Activated CD4-positive, alpha-beta T cell treated with anti-CD3 and anti-CD28 coated beads, Interleukin-2, amount 50 U/mL, for 4 hours (primary cell): ENCODE measurements at regions not wholly inside any gene's neighbourhood (a gene's known extent, or its start where the extent isn't known, plus 50 kb on each side); places are given as distances from the start of the nearest gene placed in this dataset.
"Not testable (repeated sequence)": the region's sequence is repeated elsewhere in the genome, so short reads cannot be mapped to it uniquely, and the experiment has no call there.

Source experiments
- DNase-seq, 2 experiments: peaks; one replicate each; pipeline ENCODE4 v3.0.0-alpha.2; 2020

DNA sequence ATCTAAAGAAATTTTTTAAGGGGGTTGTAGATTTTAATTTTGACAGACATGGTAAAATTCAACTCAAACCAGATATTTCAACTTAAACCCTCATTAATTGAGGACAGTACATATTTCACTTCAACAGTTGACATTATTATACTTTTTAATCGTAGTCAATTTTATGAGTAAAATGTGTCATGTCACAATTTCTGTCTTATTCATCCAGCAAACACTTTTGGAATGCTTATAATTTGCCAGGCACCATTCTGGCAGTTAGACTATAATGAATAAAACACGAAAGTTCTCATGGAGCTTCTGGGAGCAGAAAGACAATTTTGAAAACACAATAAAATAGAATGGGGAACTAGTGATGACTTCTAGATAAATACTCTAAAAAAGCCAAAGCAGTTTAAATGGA lies 1094.8 kb downstream of the SUCLG1 start:
- DNase-seq = no peak

DNA sequence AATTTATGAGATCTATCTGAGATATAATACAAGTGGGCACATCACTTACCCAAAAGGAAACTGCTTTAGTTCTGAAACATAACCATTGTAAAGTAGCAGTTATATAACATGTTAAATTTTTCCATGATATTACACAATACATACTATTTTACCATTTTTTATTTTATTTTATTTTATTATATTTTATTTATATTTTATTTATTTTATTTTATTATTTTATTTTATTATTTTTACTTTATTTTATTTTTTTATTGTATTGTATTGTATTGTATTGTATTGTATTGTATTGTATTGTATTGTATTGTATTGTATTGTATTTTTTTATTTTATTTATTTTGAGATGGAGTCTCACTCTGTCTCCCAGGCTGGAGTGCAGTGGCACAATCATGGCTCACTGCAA lies 1095.9 kb downstream of the SUCLG1 start:
- DNase-seq = not testable (repeated sequence)

DNA sequence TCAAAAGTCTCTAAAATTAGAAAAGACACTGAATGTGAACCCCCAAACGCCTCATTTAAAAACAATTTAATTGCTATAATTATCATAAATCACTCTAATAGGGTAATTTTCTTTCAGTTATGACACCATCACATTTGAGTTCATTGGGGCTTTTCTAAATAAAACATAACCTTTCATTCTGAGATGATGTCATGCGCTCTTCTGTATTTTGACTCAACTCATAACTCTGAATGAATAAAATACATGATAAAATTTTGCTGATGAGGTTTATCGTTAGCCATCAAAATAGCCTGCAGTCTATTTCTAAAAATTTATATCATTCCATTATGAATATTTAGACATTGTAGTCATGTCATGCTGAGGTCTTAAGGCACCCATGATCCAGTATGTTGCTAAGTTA lies 1099.7 kb downstream of the SUCLG1 start:
- DNase-seq = no peak

DNA sequence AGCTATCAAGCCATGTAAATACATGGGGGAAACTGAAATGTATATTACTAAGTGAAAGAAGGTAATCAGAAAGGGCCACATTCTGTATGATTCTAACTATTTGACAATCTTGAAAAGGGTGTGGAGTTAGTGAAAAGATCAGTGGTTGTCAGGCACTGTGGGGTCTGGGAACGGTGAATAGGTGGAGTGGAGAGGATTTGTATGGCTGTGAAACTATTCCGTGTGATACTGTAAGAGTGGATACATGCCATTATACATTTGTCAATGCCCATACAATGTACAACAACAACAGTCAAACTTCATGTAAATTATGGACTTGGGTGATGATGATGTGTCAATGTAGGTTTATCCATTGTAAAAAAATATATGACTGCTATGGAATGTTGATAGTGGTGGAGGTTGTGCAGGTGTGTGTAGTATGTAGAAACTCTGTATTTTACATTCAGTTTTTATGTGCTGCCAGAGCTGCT lies 1116.2 kb downstream of the SUCLG1 start:
- DNase-seq = no peak

DNA sequence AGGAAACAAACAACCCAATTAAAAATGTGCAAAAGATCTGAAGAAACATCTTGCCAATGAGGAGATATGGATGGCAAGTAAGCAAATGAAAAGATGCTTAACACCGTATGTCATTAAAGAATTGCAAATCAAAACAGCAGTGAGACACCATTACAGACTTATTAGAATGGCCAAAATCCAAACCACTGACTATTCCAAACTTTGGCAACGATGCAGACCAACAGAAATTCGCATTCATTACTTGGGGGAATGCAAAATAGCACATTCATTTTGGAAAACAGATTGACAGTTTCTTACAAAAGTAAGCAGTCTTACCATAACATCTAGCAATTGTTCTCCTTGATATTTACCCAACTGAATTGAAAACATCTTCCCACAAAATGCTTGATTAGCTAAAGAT lies 1118.7 kb downstream of the SUCLG1 start:
- DNase-seq = no peak

DNA sequence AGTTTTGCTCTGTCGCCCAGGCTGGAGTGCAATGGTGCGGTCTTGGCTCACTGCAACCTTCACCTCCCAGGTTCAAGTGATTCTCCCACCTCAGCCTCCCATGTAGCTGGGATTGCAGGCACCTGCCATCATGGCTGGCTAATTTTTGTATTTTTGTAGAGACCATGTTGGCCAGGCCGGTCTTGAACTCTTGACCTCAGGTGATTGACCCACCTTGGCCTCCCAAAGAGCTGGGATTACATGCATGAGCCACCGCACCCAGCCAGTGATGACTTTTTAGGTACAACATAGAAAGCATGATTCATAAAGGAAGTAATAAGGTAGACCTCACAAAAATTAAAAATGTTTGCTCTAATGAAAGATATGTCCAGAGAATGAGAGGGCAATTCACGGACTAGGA lies 1119.1 kb downstream of the SUCLG1 start:
- not testable (repeated sequence) for DNase-seq

DNA sequence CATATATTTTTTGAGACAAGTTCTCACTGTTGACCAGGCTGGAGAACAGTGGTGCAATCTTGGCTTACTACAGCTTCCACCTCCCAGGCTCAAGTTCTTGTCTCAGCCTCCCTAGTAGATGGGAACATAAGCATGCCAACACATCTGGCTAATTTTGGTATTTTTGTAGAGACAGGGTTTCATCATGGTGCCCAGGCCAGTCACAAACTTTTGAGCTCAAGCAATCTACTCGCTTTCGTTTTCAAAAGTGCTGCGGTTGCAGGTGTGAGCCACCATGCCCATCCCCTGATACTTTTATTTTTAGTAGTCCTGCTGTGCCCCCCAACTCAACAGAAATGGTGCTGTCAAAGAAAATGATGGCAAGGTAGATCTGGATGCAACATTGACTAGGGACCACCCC lies 1127.3 kb downstream of the SUCLG1 start:
- no peak for DNase-seq

DNA sequence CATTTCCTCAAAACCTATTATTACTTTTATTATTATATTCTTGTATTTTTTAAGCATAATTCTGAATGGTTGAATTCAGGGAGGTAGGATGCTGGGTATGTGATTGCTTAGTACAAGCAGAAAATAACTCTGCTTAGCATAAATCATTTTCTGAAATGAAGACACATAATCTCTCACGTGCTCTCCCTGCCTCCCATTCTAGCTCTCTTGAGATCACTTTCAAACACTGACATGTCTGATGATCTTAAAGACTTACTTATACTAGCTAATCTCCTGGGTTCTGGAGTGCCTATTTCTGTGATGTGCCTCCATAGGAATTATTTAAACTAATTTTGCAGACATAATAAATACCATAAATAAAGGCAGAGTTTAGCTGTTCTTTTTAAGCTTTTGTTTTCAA lies 1136.0 kb downstream of the SUCLG1 start:
- no peak for DNase-seq

DNA sequence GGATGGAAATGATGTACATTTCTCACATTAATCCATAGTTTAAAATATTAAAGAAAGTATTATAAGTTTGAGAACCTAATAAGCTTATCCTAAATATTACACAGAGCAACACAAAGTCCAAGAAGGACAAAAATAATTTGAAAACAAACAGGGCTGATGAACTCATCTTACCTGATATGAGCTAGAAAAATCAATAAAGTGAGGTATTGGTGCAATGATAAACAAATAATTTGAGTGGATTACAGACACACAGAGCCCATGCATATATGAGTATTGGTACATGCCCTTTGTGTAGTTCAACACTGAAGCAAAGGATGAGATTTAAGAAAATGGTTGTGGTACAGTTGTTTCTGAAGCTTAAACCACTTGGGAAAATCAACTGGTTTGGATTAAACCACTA lies 1139.0 kb downstream of the SUCLG1 start:
- DNase-seq = no peak

DNA sequence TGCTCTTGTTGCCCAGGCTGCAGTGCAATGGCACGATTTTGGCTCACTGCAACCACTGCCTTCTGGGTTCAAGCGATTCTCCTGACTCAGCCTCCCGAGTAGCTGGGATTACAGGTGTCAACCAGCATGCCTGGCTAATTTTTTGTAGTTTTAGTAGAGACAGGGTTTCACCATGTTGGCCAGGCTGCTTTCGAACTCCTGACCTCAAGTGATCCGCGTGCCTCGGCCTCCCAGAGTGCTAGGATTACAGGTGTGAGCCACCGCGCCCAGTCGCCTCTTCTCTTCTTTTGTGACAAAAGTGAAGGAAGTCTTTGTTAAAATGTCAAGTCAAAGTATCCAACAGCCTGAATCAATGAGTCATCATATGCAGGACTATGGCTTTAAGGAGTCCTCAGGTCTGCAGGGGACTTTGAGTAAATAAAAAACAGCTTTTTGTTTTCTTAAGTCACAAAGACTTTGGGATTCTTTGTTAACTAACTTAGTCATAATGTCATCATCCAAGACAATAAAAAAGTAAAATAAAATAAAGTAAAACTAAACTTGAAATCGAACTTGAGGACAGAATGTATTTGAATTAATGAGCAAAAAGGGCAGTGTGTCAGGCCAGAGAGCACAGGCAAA lies 1153.2 kb downstream of the SUCLG1 start:
- DNase-seq = no peak

DNA sequence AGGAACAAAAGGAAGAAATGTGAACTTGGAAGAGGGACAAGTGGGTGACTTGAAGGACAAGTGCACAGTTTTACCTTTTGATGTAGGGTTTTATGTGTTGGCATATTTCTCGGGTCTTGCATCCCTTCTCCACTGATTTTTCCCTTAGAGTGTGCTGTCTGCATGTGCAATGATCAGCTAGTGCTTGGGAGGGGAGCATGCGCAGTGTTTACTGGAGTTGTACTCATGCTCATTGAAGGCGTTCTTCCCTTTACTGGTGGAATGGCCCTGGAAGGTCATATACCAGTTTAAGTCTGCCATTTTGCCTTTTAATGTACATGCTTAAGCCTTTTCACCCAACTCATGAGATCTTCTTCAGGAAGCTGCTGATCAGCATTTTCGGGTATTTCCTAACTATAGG lies 1168.0 kb downstream of the SUCLG1 start:
- DNase-seq = no peak

DNA sequence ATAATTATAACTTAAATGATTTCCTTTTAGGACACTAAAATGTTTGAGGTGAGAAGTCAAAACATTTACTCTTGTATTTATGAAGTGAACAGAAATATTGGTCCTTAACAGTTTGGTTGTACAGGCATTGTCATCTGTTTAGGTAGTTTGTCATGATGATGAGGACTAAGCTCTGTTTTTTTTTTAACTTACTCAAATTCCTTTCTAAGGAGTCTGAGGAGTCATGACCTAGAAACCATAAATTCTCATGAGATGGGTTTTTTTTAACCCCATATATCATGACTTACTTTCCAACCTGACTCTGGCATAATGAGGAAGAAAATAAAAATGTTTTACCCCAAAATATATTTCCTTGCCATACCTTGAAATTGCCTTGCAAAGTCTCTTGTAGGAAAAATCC lies 1176.2 kb downstream of the SUCLG1 start:
- DNase-seq = no peak

DNA sequence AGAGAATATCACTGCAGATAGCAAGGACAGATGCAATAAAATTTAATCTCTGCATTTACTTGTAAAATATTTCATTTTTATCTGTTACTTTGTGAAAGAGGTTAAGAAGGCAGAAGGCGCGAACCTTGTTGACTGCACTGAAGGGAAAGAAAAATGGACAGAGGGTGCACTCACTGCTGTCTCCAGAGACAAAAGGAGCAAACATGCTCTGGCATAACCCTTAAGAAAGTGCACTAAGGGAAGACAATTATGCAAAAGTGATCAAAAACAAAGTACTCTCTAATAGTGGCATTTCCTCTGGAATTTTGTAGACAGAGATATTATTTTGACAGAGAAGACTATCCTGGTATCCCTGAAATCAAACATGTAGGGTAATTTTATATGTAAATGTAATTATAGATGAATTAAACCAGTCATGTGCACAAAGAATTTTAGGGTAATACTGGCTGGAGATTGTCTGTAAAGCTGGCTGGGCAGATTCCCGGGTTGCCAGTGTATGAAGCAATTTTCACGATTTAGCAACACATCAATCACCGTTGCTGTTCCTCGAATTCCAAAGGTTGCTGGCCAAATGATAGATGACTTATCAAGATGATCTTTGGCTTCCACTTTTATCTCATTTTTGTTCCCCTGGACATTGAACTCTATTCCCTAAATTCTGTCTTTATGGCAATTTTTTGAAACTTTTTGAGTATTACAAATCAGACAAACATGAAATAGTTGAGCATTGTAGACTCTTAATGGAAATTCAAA lies 1176.9 kb downstream of the SUCLG1 start:
- DNase-seq = no peak

DNA sequence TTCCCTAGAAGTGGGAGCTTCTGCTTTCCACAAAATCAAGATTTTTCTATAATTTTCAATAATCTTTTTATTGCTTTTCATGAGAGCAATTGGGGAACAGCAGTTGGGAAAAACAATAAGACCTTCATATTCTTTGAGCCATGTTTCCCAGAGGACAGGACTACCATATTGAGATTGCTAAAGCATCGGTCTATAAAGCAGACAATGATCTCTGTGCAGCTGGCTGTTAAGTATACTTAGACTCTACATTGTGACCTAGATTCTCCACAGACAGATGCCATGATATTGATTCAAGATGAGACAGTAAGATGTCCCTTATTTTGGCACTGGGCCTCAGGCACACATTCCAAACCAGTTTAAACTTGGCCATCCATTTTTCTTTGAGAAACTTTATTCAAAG lies 1178.7 kb downstream of the SUCLG1 start:
- no peak for DNase-seq

DNA sequence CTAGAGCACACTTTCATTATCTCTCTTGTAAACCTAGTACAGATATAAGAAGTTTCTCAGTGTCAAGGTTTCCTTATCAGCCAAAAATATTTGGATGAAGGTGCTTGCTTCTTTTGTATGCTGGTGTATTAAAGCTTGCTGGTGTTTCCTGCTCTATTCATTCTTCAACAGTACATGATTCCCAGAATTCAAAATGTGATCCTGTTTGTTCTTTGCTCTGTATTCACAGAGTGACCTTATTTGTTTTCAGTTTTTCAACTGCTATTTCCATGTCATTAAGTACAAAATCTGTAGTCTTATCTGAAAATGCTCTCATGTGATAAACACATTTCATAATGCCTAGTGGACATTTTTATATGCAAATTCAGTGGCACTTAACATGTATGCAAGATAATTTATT lies 1185.8 kb downstream of the SUCLG1 start:
- DNase-seq = no peak

DNA sequence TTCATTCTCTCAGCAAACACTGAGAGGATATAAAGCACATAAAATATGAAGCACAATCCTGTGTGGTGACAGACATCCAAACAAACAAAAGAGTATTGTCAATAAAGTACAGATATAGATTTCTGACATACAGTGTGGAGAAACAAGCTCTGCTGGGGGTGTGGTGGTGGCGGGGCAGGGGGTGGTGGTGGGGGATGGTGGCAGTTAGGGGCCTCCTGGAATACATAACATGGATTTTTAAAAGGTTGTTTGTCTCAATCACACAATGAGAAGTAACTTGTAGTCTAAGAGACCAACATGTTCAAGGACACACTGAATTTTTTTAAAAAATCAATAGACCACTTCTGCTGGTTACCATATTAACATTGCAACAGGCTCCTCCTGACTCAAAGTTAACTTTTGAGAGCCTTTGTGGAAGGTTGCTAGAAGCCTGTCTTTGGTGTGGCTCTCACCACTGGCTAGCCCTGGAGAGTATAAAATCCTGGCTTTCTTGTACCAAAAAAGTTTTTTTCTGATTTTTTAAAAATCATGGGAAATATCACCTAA lies 1197.4 kb downstream of the SUCLG1 start:
- no peak for DNase-seq

DNA sequence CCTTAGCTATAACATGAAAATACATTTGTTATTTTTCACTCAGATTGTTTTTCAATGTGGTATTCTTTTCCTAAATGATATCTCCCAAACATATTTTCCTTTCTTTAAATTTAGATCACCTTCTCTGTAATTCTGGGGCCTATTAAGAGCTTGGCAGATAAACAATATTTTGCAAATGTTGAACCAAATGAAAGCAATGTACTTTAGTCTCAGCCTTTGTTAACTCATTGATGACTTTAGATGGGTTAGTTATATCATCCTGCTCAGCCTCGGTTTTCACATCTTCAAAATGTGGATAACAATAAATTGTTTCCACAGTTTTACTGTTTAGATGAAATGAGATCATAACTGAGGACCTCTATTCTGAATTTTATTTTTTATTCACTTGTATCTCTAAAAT lies 1205.2 kb downstream of the SUCLG1 start:
- no peak for DNase-seq

DNA sequence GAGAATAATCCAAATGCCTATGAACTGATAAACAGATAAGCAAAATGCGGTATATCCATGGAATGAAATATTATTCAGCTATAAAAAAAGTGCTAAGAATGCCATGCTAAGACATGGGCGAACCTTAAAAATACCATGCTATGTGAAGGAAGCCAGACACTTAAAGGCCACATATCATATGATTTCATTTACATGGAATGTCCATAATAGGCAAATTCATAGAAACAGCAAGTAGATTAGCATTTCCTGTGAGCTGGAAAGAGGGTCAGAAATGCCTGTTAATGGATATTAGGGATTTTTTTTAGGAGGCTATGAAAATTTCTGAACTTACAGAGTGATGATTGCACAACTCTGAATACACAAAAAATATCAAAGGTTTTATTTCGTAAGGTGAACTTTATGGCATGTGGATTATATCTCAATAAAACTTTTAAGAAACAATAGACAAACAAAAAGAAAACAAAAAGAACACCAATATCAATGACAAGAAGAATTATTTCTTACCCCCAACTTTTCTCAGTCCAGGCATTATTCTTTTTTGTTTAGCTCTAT lies 1207.7 kb downstream of the SUCLG1 start:
- no peak for DNase-seq

DNA sequence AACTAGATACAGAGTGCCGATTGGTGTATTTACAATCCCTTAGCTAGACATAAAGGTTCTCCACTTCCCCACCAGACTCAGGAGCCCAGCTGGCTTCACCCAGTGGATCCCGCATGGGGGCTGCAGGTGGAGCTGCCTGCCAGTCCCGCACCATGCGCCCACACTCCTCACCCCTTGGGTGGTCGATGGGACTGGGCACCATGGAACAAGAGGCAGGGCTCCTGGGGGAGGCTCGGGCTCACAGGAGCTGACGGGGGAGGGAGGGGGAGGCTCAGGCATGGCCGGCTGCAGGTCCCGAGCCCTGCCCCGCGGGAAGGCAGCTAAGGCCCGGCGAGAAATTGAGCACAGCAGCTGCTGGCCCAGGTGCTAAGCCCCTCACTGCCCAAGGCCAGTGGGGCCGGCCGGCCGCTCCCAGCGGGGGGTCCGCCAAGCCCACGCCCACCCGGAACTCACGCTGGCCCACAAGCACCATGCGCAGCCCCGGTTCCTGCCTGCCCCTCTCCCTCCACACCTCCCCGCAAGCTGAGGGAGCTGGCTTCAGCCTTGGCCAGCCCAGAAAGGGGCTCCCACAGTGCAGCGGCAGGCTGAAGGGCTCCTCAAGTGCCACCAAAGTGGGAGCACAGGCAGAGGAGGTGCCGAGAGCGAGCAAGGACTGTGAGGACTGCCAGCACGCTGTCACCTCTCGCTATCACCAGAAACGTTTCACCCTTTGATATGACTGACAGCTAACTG lies 1213.1 kb downstream of the SUCLG1 start:
- not testable (repeated sequence) for DNase-seq

DNA sequence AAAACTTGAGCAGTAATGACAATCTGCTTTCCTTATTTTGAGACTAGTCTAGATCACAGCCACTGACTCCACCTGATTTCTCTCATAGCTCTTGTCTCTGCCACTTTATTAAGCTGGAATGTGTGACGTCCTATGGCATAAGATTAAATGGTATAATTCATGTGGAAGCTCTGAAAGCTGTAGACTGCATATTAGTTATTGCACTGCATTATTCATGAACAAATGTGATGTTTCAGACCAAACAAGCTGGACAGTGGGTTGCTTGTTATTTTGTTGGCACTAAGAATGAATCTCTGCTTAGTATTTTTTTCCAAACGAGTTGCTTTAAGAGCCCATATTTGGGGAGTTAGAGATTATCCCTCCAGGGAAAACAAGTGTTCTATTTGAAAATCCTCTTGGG lies 1218.5 kb downstream of the SUCLG1 start:
- DNase-seq = no peak

DNA sequence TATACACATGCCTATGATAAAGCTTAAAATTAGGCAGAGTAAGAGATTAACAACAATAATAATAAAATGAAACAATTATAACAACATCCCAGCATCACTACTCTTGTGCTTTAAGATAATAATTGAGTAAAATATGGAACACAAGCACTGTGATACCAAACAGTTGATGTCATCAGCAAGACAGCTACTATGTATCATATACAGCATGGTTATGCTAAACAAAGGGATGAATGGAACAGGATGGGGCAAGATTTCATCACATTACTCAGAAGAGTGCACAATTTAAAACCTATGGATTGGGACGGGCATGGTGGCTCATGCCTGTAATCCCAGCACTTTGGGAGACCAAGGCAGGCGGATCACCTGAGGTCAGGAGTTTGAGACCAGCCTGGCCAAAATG lies 1221.0 kb downstream of the SUCLG1 start:
- DNase-seq = no peak

DNA sequence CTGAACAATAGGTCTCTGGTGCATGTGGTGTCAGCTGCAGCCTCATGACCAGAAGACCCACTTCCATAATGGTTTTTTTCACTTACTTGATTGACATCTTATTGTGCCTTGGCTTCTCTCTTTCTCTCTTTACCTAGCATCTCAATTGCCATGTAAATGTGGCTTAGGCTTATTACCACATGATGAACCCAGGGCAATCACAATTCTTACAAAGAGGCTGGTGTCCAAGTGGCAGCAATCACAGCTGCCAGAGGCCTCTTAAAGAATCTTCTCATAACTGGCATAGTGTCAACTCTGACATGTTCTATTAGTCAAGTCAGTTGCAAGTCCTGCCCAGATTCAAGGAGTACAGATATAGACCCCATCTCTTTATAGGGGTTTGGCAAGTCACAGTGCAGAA lies 1224.8 kb downstream of the SUCLG1 start:
- no peak for DNase-seq

DNA sequence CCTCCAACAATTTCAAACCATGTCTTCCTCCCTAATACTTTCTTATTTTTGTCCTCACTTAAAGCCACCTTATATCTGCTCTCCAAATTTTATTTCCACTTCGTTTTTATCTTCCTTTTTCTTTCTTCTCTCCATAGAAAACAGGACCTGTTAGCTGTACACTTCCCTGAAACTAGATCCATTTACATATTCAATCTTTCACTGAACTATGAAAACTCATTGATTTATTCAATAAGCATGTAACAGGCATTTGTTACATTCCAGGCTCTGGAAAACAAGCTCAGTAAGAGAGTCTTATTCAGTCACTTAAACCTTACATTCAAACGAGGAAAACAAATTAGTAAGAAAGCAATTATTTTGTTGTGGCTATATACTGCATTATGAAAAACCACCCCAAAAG lies 1225.3 kb downstream of the SUCLG1 start:
- no peak for DNase-seq

DNA sequence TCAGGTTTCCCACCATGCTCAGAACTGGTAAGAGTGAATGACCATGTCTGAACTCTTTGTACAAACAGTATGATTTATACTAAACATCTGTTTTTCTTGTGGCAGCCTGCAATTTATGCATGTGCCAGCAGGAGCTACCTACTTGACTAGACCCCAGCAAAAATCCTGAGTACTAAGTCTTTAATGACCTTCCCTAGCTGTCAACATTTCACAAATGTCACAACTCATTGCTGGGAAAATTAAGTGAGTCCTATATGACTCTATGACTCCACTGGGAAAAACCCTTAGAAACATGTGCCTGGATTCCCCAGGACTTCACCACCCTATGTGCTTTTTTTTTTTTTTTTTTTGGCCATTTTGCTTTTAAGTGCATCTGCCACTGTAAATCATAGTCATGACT lies 1225.8 kb downstream of the SUCLG1 start:
- no peak for DNase-seq
